GM21717 (cell line): ENCODE measurements at regions not wholly inside any gene's neighbourhood (a gene's known extent, or its start where the extent isn't known, plus 50 kb on each side); places are given as distances from the start of the nearest gene placed in this dataset.
"Not testable (repeated sequence)": the region's sequence is repeated elsewhere in the genome, so short reads cannot be mapped to it uniquely, and the experiment has no call there.

Experiments
- ATAC-seq: cut with Tn5 transposase; IDR thresholded peaks from one replicate; pipeline ENCODE4 v1.9.1; 2021; ENCODE audit warnings: mild to moderate bottlenecking, moderate library complexity; ENCODE audit not compliant: unreplicated experiment

DNA sequence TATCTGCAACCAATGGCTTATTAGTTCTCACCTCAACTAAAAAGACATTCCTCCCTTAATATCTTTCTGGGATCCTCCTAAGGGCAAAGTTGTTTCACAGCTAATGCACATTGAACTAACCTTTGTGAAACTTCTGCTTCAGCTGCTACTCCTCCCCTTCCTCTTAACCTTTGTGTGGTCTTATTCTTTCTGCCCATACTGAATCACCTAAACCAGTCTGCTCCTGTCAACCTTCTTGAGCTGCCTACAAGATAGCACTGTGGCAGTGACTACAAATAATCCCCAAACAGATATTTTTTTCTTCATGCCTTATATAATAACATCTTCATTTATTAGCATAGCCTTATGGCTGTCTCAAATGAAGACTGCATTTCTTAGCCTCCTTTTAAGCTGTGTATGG, 1077.4 kb upstream of the ATXN7L3B start:
- ATAC-seq: no peak

DNA sequence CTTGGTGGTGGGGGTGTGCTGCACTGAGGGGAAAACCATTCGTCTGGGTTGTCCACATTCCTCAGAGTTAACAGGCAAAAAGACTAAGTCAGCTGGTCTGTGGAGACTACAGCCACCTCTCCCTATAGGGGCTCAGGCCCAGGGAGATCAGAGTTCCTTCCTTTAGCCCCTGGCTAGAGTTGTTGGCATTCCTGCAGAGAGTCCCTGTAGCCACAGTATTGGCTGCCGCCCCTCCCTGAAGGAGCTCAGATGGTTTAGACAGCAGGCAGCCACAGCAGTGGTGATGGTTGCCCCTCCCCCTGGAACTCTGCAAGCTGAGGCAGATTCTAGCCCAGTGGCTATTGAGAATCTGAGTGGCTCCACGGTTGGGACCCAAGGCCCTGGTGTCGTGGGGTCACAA, 1072.5 kb upstream of the ATXN7L3B start:
- no peak for ATAC-seq

DNA sequence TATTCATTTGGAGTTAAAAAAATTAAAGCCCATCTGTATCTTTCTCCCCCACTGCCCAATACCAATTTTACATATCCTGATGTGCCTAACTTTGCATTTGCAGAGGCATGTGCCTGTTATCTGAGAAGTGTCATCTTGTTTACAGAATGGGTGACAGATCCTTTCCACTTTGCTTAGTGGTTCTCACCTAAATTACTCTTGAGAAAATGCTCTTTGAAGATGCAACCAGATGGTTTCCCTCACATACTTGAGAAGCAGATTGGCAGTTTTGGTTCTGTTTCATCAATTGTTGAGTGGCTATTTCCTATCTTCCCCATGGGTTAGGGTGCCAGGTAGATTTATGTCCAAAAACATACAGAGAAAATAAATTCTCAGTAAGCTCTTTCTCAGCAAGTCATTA, 1051.4 kb upstream of the ATXN7L3B start:
- no peak for ATAC-seq

DNA sequence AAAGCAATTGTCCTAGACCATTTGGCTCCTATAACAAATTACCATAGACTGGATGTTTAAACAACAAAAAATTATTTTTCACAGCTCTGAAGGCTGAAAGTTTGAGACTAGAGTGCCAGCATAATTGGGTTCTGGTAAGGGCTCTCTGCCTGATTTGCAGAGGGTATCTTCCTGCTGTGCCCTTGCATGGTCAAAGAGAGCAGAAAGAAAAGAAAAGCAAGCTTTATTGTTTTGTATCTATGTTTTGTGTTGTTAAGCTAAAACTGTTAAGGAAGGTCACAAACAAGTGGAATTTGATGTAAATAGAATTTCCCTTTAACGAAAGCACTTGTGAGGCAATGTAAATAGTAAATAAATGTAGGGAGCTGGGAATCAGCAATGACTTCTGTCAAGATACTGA, 1031.0 kb upstream of the ATXN7L3B start:
- ATAC-seq: no peak

DNA sequence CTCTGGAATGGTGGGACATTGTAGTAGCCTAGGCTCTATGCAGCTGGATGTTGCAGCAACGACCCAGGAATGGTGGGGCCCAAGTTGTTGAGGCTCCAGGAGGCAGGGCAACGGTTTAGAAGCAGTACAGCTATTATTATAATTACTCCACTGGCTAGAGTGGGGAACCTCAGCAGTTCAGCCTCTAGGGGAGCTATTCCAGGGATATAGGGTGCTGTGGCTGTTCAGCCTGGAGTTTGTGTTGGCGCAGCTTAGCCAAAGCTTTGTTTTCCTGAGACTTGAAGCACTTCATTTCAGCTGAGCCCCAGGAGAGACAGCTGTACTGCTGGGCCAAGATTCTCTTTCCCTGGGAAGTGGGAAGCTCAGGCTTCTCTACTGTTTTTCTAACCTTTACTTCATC, 1023.0 kb upstream of the ATXN7L3B start:
- ATAC-seq: no peak

DNA sequence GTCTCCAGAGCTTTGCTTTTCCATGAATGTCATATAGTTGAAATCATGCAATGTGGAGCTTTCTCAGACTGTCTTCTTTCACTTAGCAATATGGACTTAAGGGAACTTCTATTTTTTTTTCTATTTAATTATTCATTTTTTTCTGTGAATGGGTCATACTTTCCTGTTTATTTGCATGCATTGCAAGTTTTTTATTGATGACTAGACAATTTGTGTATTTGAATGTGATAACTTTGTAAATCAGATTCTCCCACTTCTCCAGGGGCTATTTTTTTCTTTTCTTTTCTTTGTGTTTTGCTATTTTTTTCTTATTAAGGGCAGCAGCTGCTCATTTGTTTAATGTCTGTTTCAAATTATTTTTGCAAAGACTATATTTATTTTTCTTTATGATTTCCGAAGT, 1019.8 kb upstream of the ATXN7L3B start:
- ATAC-seq: no peak

DNA sequence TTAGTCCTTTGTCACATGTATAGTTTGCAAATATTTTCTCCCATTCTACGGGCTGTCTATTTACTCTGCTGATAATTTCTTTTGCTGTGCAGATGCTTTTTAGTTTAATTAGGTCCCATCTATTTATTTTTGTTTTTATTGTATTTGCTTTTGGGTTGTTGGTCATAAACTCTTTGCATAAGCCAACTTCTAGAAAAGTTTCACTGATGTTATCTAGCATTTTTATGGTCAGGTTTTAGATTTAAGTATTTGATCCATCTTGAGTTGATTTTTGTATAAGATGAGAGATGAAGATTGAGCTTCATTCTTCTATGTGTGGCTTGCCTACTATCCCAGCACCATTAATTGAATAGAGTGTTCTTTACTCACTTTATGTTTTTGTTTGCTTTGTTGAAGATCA, 1008.4 kb upstream of the ATXN7L3B start:
- no peak for ATAC-seq

DNA sequence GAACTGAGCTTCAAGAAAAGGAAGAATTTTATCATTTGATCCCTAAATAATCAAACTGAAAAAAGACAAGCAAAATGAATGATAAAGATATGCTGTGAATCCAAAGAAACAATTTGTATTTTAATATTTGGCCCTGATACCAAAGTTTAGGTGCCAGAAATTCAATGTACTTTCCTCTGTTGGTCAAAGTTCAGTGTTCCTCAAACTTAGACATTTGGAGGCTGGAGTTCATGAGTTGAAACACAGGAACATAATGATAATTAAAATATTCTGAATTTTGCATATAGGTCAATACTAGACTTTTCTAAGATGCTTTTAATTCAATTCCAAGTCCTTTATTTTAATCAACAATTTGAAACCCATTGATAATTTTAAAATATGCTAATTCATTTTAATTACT, 1007.7 kb upstream of the ATXN7L3B start:
- no peak for ATAC-seq

DNA sequence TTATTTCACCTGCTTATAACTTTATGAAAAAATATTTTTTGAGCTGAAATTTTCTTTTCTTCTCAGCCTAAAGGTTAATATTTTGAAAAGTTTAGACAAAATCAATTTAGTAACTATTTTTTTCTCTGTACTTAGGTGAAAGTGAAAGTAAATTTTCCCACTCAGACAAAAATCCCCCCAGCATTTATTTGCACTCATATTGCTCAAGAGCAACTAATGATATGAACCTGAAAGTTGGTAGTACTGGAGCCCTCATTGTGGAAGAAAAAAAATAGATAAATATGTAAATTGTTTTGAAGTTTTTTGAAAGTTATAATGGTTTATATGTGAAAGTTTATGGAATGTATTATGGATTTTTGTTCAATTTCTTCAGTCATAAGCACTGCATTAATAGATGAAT, 1005.9 kb upstream of the ATXN7L3B start:
- no peak for ATAC-seq

DNA sequence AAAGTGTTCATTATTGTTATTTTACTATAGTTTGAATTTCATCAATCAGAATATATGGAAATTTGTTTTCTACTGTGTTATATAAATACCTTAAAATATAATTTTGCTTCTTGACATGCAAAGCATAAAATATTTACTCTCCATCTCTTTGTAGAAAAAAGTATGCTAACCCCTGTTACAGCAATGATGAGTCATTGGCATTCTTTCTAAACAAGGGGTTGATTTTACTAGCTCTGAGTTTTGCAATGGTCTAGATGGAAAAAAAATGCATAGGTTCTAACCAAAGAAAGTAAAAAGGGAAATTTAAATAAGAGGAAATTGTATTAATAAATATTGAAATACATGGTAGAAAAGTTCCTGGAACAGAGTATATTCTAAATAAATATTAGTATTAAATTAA, 990.2 kb upstream of the ATXN7L3B start:
- ATAC-seq: no peak

DNA sequence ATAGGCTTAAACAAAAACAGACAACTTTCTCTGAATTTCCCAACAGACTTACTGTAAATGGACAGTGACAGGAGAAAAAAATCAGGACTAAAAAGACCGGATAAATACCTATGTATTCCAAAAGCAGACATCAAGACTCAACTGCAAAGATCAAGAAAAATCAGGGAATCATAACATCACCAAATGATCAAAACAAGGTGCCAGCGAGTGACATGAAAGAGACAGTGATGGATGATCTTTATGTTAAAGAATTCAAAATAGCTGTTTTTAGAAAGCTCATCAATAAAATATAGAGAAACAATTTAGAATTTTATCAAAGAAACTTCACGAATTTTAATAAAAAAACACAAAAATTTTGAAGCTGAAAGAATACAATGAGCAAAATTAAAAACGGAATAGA, 952.5 kb upstream of the ATXN7L3B start:
- no peak for ATAC-seq

DNA sequence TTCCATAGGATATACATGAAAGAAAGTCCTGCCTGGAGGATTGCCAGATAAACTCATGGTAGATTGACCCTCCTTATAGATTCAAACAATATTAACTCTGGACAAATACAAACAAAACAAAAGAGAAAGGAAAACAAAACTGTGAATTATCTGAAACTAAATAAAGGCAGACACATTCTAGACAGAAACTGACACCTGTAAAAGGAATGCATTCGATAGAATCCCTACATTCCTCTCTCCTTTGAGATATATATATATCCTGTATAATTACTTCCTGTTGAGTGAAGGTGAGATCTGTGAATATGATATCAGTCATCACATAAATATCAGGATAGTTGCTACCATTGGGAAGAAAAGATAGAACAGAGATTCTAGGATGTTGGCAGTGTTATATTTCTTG, 948.4 kb upstream of the ATXN7L3B start:
- ATAC-seq: no peak

DNA sequence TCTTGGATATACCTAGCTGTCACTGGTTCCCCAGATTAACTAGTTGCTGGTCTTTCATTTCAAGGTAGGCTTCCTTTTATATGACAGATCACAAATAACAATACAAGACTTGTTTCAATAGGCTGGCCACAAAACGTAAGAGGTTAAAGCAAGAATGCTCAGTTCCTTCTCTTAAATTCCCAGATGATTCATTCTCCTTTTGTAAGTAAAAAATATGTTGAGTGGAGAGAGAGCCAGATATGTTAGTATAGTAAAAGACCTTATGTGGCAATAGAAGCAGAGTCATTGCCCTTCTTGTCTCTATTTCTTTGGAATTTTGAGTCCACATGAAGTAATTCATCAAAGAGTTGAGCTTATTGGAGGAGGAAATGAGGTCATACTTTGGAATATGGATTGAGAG, 939.0 kb upstream of the ATXN7L3B start:
- no peak for ATAC-seq

DNA sequence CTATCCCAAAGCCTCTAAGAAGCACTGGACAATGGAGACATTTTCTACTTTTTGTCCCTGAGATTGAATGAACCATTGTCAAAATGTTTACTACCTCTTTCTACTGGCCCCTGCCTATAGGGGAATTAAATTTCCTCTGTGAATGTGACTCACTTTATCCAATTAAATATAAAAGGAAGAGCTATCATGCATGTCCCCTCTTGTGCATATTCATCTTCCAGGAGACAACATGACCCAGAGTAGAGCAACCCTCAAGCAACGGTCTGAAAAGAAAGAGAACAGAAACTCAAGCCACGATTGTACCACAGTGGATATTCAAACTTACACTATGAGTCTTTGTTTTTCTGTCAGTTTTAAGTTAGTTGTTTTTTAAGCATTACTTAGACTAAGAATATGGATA, 938.4 kb upstream of the ATXN7L3B start:
- ATAC-seq: no peak

DNA sequence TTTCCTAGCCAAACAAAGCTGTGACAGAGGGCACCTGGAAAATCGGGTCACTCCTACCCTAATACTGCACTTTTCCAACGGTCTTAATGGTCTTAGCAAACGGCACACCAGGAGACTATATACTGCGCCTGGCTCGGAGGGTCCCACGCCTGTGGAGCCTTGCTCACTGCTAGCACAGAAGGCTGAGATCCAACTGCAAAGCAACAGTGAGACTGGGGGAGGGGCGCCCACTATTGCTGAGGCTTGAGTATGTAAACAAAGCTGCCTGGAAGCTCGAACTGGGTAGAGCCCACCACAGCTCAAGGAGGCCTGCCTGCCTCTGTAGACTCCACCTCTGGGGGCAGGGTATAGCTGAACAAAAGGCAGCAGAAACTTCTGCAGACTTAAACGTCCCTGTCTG, 931.7 kb upstream of the ATXN7L3B start:
- ATAC-seq: not testable (repeated sequence)

DNA sequence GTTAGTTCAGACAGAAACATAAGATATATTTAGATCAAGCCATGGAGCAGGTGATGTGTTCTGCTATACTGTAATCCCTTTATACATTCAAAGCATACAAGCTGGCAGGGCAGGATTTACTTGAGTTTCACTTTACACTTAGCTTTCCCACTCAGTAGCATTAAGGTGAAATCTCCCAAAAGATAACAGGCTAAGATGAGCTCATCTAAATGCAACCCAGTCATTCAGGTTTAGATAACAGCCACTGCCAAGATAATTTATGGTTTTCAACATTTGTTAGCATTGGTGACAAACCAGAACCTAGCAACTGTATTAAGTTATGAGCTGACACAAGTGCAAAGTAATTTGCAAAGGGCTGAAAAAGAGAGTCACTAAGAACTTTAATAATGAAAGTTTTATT, 925.1 kb upstream of the ATXN7L3B start:
- ATAC-seq: no peak

DNA sequence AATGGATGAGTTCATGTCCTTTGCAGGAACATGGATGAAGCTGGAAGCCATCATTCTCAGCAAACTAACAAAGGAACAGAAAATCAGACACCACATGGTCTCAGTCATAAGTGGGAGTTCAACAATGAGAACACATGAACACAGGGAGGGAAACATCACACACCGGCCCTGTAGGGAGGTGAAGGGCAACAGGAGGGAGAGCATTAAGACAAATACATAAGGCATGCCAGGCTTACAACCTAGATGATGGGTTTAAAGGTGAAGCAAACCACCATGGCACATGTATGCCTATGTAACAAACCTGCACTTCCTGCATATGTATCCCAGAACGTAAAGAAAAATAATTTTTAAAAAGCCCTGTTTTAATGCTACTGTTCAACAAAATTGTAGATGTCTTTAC, 914.2 kb upstream of the ATXN7L3B start:
- no peak for ATAC-seq

DNA sequence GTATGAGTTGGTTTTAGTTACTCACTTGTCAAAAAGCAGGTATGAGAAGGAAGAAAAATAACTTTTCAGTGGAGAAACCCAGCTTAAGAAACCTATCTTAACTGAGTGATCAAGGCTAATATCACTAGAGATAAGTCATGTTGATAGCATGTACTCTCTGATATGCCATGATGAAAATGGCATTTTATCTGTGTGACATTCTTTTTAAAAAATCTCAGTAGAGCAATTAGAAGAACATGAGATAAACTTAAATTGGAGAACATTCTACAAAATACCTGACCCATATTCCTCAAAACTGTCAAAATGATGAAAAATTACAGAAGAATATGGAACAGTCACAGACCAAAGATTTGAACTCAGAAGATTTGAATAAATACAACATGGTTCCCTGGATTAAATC, 912.4 kb upstream of the ATXN7L3B start:
- ATAC-seq: no peak

DNA sequence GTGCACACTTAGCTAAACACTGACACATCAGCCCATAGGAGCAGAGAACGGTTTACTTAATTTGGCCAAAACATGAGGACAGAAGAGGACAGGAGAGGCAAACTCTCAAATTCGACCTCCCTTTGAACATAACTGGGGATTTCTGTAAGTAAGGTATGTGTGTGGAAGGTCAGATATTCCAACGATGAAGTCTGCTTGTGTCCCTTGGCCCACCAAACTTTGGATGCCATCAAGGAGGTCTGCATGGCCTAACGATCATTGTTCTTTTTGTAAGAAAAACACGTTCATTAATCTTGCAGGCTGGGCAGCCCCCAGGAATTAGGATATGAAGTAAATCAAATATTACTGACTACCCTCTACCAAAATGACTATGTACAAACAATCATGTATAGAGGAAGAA, 908.5 kb upstream of the ATXN7L3B start:
- ATAC-seq: no peak

DNA sequence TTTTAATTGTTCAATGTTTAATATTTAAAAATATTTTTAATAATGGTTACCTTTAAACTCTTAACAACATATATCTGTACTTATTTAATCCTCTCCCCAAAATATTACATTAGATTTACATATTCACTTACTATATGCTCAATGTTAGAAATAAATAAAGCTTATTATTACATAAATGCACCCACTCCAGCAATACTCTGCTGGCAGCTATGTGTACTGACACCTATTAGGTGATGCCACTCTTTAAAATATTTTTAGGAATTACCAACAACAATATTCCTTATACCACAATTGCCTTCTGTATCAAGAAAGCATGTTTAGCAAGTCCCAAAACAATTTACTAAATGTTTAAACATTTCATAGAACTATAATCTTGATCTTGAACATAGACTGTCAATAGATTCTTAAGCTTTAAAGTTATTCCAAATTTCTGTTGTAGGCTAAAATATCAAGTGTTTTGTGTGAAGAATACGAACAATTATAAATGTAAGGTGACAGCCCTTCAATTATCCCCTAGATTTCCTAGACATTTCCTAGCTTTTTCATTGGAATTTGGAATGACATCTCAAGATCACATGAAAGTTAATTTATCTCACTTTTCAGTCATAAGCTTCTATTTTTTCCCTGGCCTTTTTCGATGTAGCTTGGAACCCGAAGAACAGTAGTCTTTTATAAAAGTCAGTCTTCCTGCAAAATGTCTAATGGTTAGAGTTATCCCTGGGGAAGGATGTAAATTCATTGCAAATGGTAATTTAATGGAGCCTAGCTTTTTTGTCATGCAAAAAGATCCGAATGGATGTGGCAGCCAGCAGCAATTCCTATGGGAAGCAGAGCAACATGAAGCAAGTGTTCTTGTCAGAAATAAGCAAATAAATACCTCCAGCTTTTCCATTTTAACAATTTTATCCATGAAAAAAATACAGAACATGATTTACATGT, 907.5 kb upstream of the ATXN7L3B start:
- no peak for ATAC-seq

DNA sequence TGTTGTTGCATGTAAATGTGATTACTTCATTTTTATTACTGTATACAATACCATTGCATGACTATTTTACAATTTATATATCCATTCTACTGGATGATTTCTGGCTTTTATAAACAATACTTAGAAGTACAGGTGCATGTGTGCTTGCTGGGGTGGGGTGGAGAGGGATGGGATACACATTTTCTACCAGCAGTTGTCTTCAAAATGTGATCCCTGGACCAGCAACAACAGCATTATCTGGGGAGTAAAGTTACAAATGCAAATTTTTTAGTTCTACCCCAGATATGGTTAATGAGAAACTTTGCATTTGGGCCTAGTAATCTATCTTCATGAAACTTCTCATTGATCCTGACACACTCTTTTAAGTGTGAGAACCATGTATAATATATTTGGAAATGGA, 905.4 kb upstream of the ATXN7L3B start:
- no peak for ATAC-seq

DNA sequence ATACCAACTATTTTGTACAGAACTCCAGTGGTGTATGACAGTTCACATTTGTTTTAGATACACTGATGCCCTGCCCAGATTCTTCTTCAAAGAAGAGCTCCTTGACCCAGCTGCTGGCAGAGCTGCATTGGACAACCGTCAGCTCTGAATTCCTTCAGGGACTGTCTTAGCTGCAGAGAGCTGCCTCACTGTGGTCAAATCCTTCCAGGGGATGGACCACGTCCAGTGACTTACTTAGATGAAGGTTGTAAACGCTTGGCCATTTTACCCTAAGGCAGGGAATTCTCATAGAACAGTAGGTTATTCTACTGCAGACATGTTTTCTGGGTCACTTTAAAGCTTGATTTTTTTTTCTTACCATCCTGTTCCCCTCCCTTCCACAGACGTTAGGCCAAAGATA, 905.0 kb upstream of the ATXN7L3B start:
- no peak for ATAC-seq

DNA sequence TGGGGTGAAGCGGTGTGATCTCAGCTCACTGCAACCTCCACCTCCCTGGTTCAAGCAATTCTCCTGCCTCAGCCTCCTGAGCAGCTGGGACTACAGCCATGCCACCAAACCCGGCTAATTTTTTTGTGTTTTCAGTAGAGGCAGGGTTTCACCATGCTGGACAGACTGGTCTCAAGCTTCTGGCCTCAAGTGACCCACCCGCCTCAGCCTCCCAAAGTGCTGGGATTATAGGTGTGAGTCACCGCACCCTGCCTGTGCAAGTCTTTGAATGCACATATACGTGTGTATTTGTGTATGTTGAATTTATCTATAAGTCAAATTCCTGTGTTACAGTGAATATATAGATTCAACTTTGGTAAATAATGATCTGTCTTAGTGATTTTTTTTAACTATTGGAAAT, 898.2 kb upstream of the ATXN7L3B start:
- ATAC-seq: not testable (repeated sequence)
